Activated CD8-positive, alpha-beta memory T cell treated with anti-CD3 and anti-CD28 coated beads for 36 hours (primary cell): ENCODE measurements at regions not wholly inside any gene's neighbourhood (a gene's known extent, or its start where the extent isn't known, plus 50 kb on each side); places are given as distances from the start of the nearest gene placed in this dataset.

ENCODE experiments used
- CTCF ChIA-PET: fragments of 350-600 bp; sonication (Branson Sonifier 250); formaldehyde crosslinking; loops from one replicate; lab custom pipeline; 2021; ENCODE audit warnings: antibody characterized with exemption; lab: Charles Lee
- POLR2A ChIA-PET: fragments of 350-600 bp; sonication (Branson Sonifier 250); formaldehyde crosslinking; loops from one replicate; lab custom pipeline; 2021; ENCODE audit warnings: antibody characterized with exemption; lab: Charles Lee

GRCh38 chr6:8546496-8546895 is 111.2 kb upstream of the SLC35B3 start:
- POLR2A ChIA-PET: no interaction called here
- CTCF ChIA-PET: interaction anchor here (0.7 kb wide), 1 partner anchor 301 kb away, joined by 5 read pairs; no protein-coding TSS in a partner anchor

GRCh38 chr6:8545336-8545735 is 110.0 kb upstream of the SLC35B3 start:
- ChIA-PET POLR2A (no interaction called here), CTCF (interaction anchor here (0.5 kb wide), 1 partner anchor 417 kb away, joined by 3 read pairs; no protein-coding TSS in a partner anchor)

- POLR2A ChIA-PET: no interaction called here
- CTCF ChIA-PET: no interaction called here
These were observed 108.4 kb upstream of the SLC35B3 start for GRCh38 chr6:8543714-8544113.

GRCh38 chr6:8539453-8539852 is 104.1 kb upstream of the SLC35B3 start:
- POLR2A ChIA-PET: no interaction called here
- CTCF ChIA-PET: no interaction called here

- ChIA-PET POLR2A (no interaction called here), CTCF (no interaction called here)
These were observed 100.8 kb upstream of the SLC35B3 start for GRCh38 chr6:8536122-8536521.

GRCh38 chr6:8535519-8535918 is 100.2 kb upstream of the SLC35B3 start:
- ChIA-PET POLR2A (no interaction called here), CTCF (no interaction called here)

GRCh38 chr6:8530785-8531435 is 95.6 kb upstream of the SLC35B3 start:
- CTCF ChIA-PET: no interaction called here
- POLR2A ChIA-PET: no interaction called here

- CTCF ChIA-PET: no interaction called here
- POLR2A ChIA-PET: no interaction called here
These were observed 93.9 kb upstream of the SLC35B3 start for GRCh38 chr6:8529250-8529649.

GRCh38 chr6:8527818-8528217 is 92.5 kb upstream of the SLC35B3 start:
- CTCF ChIA-PET: no interaction called here
- POLR2A ChIA-PET: no interaction called here

- CTCF ChIA-PET: no interaction called here
These were observed 91.3 kb upstream of the SLC35B3 start for GRCh38 chr6:8526624-8527023.

GRCh38 chr6:8525370-8525769 is 90.0 kb upstream of the SLC35B3 start:
- CTCF ChIA-PET: no interaction called here

More at GRCh38 chr6:8526624-8527023, 91.3 kb upstream of the SLC35B3 start:
- POLR2A ChIA-PET: no interaction called here

GRCh38 chr6:8513174-8513573 is 77.8 kb upstream of the SLC35B3 start:
- CTCF ChIA-PET: no interaction called here
- POLR2A ChIA-PET: no interaction called here

More at GRCh38 chr6:8525370-8525769, 90.0 kb upstream of the SLC35B3 start:
- POLR2A ChIA-PET: no interaction called here

- CTCF ChIA-PET: no interaction called here
- POLR2A ChIA-PET: no interaction called here
These were observed 71.9 kb upstream of the SLC35B3 start for GRCh38 chr6:8507286-8507685.

- CTCF ChIA-PET: no interaction called here
- POLR2A ChIA-PET: no interaction called here
These were observed 70.8 kb upstream of the SLC35B3 start for GRCh38 chr6:8506126-8506525.

GRCh38 chr6:8499540-8499939 is 64.2 kb upstream of the SLC35B3 start:
- POLR2A ChIA-PET: no interaction called here
- CTCF ChIA-PET: no interaction called here

- ChIA-PET CTCF (no interaction called here), POLR2A (no interaction called here)
These were observed 59.4 kb upstream of the SLC35B3 start for GRCh38 chr6:8494730-8495129.

GRCh38 chr6:8492536-8493133 is 57.3 kb upstream of the SLC35B3 start:
- CTCF ChIA-PET: no interaction called here
- POLR2A ChIA-PET: no interaction called here
